GM12875 (cell line): ENCODE measurements at regions not wholly inside any gene's neighbourhood (a gene's known extent, or its start where the extent isn't known, plus 50 kb on each side); places are given as distances from the start of the nearest gene placed in this dataset.

ENCODE experiments used
- H3K4me3 ChIP-seq: one replicate; pipeline ENCODE4 v1.5.1; 2011; ENCODE audit warnings: low read depth, low read length, control low read depth
- TF ChIP-seq, protein P1 (sequence below): IDR thresholded peaks from 2 replicates; pipeline ENCODE4 v1.5.1; 2011; ENCODE audit warnings: low read depth, mild to moderate bottlenecking, control low read depth, inconsistent platforms, low read length, moderate library complexity, borderline replicate concordance; ENCODE audit not compliant: insufficient read depth

- H3K4me3 ChIP-seq = no peak overlapping the region
- TF ChIP-seq, protein P1, sequence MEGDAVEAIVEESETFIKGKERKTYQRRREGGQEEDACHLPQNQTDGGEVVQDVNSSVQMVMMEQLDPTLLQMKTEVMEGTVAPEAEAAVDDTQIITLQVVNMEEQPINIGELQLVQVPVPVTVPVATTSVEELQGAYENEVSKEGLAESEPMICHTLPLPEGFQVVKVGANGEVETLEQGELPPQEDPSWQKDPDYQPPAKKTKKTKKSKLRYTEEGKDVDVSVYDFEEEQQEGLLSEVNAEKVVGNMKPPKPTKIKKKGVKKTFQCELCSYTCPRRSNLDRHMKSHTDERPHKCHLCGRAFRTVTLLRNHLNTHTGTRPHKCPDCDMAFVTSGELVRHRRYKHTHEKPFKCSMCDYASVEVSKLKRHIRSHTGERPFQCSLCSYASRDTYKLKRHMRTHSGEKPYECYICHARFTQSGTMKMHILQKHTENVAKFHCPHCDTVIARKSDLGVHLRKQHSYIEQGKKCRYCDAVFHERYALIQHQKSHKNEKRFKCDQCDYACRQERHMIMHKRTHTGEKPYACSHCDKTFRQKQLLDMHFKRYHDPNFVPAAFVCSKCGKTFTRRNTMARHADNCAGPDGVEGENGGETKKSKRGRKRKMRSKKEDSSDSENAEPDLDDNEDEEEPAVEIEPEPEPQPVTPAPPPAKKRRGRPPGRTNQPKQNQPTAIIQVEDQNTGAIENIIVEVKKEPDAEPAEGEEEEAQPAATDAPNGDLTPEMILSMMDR = no peak
These were observed 292.0 kb upstream of the DMRT1 start for GRCh38 chr9:549455-549997.

GRCh38 chr9:550333-550732 is 291.2 kb upstream of the DMRT1 start:
- TF ChIP-seq, protein P1 = no peak
- H3K4me3 ChIP-seq = no peak overlapping the region

- H3K4me3 ChIP-seq = no peak overlapping the region
- TF ChIP-seq, protein P1 = no peak
These were observed 289.2 kb upstream of the DMRT1 start for GRCh38 chr9:551986-552929.

GRCh38 chr9:555493-555892 is 286.0 kb upstream of the DMRT1 start:
- TF ChIP-seq, protein P1 = no peak
- H3K4me3 ChIP-seq = no peak overlapping the region

- TF ChIP-seq, protein P1 = no peak
These were observed 285.3 kb upstream of the DMRT1 start for GRCh38 chr9:556199-556598.

GRCh38 chr9:556675-557074 is 284.8 kb upstream of the DMRT1 start:
- TF ChIP-seq, protein P1 = no peak
- H3K4me3 ChIP-seq = no peak overlapping the region

More at GRCh38 chr9:556199-556598, 285.3 kb upstream of the DMRT1 start:
- no peak overlapping the region for H3K4me3 ChIP-seq
